Sigmoid colon (tissue), 4 donors: ENCODE measurements at regions not wholly inside any gene's neighbourhood (a gene's known extent, or its start where the extent isn't known, plus 50 kb on each side); places are given as distances from the start of the nearest gene placed in this dataset.

Source experiments
- CTCF ChIP-seq, 4 experiments: fragments of 450-650 bp in 3 of 4; fragments of 200-600 bp in 1 of 4; IDR thresholded peaks; one replicate each; pipeline ENCODE4 v1.5.1; 2016 to 2019; ENCODE audit warnings: antibody characterized with exemption in 4 of 4, mild to moderate bottlenecking in 3 of 4, moderate library complexity in 2 of 4
- EP300 ChIP-seq, 4 donors: sonication (generic); formaldehyde crosslinking; IDR thresholded peaks; one replicate each; pipeline ENCODE4 v1.6.1; 2017; ENCODE audit warnings: antibody characterized with exemption in 4 of 4
- POLR2AphosphoS5 ChIP-seq, 4 donors: sonication (generic); formaldehyde crosslinking; IDR thresholded peaks; one replicate each; pipeline ENCODE4 v1.6.1; 2017; ENCODE audit warnings: antibody characterized with exemption in 4 of 4

GRCh38 chr10:78445308-78445707 is 411.6 kb downstream of the RPS24 start:
- TF ChIP-seq CTCF (IDR thresholded peaks at IDR 0.05) (no peak), POLR2AphosphoS5 (IDR thresholded peaks at IDR 0.05) (no peak), EP300 (IDR thresholded peaks at IDR 0.05) (no peak)
